GM18907 (cell line): ENCODE measurements at regions not wholly inside any gene's neighbourhood (a gene's known extent, or its start where the extent isn't known, plus 50 kb on each side); places are given as distances from the start of the nearest gene placed in this dataset.
"Not testable (repeated sequence)": the region's sequence is repeated elsewhere in the genome, so short reads cannot be mapped to it uniquely, and the experiment has no call there.

Experiments used
- ATAC-seq: cut with Tn5 transposase; IDR thresholded peaks from one replicate; pipeline ENCODE4 v1.9.1; 2021; ENCODE audit warnings: mild to moderate bottlenecking, moderate library complexity; ENCODE audit not compliant: unreplicated experiment

DNA sequence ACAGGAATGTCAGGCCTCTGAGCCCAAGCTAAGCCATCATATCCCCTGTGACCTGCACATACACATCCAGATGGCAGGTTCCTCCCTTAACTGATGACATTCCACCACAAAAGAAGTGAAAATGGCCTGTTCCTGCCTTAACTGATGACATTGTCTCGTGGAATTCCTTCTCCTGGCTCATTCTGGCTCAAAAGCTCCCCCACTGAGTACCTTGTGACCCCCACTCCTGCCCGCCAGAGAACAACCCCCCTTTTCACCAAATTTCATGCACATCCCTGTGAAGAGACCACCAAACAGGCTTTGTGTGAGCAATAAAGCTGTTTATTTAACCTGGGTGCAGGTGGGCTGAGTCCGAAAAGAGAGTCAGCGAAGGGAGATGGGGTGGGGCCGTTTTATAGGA lies 447.4 kb downstream of the FGF13 start:
- not testable (repeated sequence) for ATAC-seq

DNA sequence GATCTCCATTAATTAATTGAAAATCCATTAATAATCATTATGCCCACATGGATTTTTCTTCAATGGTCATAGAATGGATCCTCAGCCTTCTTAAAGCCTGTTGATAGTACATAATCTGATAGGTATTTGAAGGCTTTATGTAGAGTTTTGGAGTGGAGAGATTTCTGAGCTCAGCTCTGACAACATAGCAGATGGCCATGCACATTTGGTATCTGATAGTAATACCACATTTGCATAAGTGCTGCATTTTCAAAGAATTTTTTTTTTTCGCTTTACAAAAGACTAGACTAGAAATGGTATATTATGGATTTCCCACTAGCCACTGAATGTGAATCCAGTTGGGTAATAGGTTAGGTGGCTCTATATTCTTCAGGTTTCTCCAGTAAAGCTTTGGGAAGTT lies 440.6 kb downstream of the FGF13 start:
- ATAC-seq: no peak

GRCh38 chrX:138282598-138283150 lies 428.8 kb downstream of the FGF13 start:
- ATAC-seq: not testable (repeated sequence)

- ATAC-seq: no peak
Measured at GRCh38 chrX:138287205-138287877, 424.2 kb downstream of the FGF13 start.

GRCh38 chrX:138294951-138295350 lies 416.6 kb downstream of the FGF13 start:
- no peak for ATAC-seq

DNA sequence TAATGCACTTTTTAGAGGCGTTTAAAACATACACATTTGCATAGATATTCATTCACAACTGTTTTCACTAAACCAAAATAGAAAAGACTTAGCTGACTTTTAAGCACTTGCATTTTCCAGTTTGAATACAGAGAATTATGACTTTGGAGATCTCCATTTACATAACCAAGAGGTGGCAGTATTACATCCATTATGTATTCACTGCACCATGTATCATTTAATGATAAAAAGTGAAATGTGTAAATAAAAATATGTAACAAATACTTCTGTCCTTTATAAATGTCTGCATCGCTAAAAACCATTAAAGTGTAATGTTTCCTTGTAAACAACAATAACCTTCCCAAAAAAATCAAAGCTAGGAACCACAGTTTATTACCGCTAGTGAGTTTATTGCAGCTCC lies 413.2 kb downstream of the FGF13 start:
- ATAC-seq: no peak

- no peak for ATAC-seq
Measured at GRCh38 chrX:138345801-138346200, 365.7 kb downstream of the FGF13 start.

GRCh38 chrX:138349351-138349750 lies 362.2 kb downstream of the FGF13 start:
- no peak for ATAC-seq

DNA sequence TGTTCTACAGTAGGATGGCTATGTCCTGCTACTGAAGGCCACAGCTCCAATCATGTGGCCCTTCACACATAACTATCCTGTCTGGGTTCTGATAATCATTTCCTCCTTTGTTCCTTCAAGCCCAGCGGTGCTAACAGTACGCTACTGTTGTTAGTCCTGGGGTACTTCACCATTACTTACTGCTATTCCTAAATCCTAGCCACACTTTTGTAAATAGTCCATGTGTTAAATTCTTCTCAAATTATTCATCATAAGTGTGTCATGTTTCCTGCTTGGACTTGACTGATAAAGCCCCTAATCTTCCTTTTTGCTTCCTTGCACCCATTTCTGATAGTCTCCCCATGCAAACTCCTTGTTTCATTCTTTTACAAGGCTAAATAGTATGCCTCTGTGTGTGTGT lies 332.6 kb downstream of the FGF13 start:
- ATAC-seq: no peak

- ATAC-seq: no peak
Measured at GRCh38 chrX:138408101-138408500, 303.4 kb downstream of the FGF13 start.

DNA sequence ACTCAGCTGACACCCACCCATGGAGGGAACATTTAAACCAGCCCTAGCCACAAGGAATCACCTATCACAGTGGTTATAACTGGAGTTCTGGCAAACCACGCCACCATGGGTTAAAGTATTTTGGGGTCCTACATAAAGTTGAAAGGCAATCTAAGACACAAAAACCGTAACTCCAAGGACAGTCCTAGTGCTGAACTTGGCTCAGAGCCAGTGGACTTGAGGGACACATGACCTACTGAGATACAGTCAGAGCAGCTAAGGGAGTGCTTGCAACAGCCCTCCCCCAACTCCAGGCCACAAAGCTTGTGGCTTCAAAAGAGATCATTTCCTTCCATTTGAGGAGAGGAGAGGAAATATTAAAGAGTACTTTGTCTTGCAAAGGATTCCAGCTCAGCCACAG lies 300.5 kb downstream of the FGF13 start:
- no peak for ATAC-seq
